ENCODE measurements at regions not wholly inside any gene's neighbourhood (a gene's known extent, or its start where the extent isn't known, plus 50 kb on each side); places are given as distances from the start of the nearest gene placed in this dataset.
"Not testable (repeated sequence)": the region's sequence is repeated elsewhere in the genome, so short reads cannot be mapped to it uniquely, and the experiment has no call there.

DNA sequence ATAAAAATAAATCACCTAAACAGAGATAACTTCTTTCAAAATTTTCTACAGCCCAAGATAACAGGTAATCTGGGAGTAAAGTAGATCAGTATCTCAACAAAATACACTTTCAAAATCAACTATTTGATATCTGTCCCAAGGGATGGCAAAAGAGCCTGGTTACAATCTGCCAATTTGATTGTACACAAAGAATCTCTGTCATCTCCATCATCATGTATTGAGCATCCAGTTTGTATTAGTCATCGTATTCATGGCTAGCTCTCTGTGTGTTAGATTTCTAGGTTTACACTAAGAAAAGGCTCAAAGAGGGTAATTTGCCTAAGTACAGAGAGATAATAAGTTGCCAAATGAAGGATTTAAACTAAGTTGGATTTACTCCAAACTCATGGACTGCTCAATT is 329.0 kb upstream of the NRSN1 start:
- DNase-seq (ENCODE audit: extremely low spot score), result no peak
- TF ChIP-seq EP300 (IDR thresholded peaks at IDR 0.05), result no peak
- no peak for TF ChIP-seq POLR2AphosphoS5 (IDR thresholded peaks at IDR 0.05)
- TF ChIP-seq, protein P1, sequence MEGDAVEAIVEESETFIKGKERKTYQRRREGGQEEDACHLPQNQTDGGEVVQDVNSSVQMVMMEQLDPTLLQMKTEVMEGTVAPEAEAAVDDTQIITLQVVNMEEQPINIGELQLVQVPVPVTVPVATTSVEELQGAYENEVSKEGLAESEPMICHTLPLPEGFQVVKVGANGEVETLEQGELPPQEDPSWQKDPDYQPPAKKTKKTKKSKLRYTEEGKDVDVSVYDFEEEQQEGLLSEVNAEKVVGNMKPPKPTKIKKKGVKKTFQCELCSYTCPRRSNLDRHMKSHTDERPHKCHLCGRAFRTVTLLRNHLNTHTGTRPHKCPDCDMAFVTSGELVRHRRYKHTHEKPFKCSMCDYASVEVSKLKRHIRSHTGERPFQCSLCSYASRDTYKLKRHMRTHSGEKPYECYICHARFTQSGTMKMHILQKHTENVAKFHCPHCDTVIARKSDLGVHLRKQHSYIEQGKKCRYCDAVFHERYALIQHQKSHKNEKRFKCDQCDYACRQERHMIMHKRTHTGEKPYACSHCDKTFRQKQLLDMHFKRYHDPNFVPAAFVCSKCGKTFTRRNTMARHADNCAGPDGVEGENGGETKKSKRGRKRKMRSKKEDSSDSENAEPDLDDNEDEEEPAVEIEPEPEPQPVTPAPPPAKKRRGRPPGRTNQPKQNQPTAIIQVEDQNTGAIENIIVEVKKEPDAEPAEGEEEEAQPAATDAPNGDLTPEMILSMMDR (IDR thresholded peaks at IDR 0.05), result no peak
- no peak for TF ChIP-seq POLR2A (IDR thresholded peaks at IDR 0.05; ENCODE audit: low read depth)
- Histone ChIP-seq H3K4me3 (no peak overlapping the region), H3K4me1 (no peaks in the 10 kb centered on the region), H3K27ac (replicated peaks in 1 of 4) (no peak overlapping the region), H3K9me3 (no peaks in the 10 kb centered on the region), H3K27me3 (no peaks in the 10 kb centered on the region), H3K36me3 (no peaks in the 10 kb centered on the region)
- intact Hi-C loops (cut with DNase I), result no loop called here
- WGBS, result 73% methylated on average over 1 of the region's 1 CpG

DNA sequence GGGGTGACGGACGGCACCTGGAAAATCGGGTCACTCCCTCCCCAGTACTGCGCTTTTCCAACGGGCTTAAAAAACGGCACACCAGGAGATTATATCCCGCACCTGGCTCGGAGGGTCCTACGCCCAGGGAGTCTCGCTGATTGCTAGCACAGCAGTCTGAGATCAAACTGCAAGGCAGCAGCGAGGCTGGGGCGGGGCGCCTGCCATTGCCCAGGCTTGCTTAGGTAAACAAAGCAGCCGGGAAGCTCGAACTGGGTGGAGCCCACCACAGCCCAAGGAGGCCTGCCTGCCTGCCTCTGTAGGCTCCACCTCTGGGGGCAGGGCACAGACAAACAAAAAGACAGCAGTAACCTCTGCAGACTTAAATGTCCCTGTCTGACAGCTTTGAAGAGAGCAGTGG is 321.7 kb upstream of the NRSN1 start:
- H3K27me3 ChIP-seq; H3K36me3 ChIP-seq; H3K9me3 ChIP-seq; H3K4me1 ChIP-seq; intact Hi-C loops (cut with DNase I); H3K4me3 ChIP-seq; DNase-seq (ENCODE audit: extremely low spot score); H3K27ac ChIP-seq (replicated peaks in 1 of 4): not testable (repeated sequence)
- WGBS, result 82% methylated on average over 6 of the region's 15 CpGs

DNA sequence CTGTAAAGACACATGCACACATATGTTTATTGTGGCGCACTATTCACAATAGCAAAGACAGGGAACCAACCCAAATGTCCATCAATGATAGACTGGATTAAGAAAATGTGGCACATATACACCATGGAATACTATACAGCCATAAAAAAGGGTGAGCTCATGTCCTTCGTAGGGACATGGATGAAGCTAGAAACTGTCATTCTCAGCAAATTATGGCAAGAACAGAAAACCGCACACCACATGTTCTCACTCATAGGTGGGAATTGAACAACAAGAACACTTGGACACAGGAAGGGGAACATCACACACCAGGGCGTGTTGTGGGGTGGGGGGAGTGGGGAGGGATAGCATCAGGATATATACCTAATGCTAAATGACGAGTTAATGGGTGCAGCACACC is 304.9 kb upstream of the NRSN1 start:
- H3K4me1 ChIP-seq; DNase-seq (ENCODE audit: extremely low spot score); intact Hi-C loops (cut with DNase I); H3K27ac ChIP-seq (replicated peaks in 1 of 4); H3K9me3 ChIP-seq; H3K27me3 ChIP-seq; H3K4me3 ChIP-seq; H3K36me3 ChIP-seq: not testable (repeated sequence)
- 93% methylated on average over 5 of the region's 5 CpGs for WGBS

DNA sequence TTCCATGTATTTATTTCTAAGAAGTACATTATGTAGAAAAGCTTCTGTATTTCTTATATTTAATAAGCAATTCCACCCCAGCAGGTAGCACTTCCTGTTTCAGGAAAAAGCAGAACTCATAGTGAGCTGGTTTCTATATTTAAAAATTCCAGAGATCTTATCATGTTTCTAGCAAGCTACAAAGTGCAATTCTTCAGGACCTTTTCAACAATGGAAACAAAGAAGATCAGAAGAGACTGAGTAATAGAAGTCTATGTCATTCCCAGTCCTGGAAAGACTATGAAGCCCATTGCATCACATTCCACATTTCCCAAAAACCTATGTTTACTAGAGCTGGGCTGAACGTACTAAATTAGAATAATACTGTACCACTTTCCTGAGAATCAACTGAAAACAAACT is 302.6 kb upstream of the NRSN1 start:
- Histone ChIP-seq H3K36me3 (no peaks in the 10 kb centered on the region), H3K4me1 (no peaks in the 10 kb centered on the region), H3K27me3 (no peaks in the 10 kb centered on the region), H3K9me3 (no peaks in the 10 kb centered on the region), H3K27ac (replicated peaks in 1 of 4) (no peak overlapping the region), H3K4me3 (no peak overlapping the region)
- no peak for TF ChIP-seq POLR2AphosphoS5 (IDR thresholded peaks at IDR 0.05)
- TF ChIP-seq EP300 (IDR thresholded peaks at IDR 0.05), result no peak
- TF ChIP-seq POLR2A (IDR thresholded peaks at IDR 0.05; ENCODE audit: low read depth), result no peak
- TF ChIP-seq, protein P1 (IDR thresholded peaks at IDR 0.05), result no peak
- 55% methylated on average over 1 of the region's 1 CpG for WGBS
- intact Hi-C loops (cut with DNase I), result no loop called here
- no peak for DNase-seq (ENCODE audit: extremely low spot score)

DNA sequence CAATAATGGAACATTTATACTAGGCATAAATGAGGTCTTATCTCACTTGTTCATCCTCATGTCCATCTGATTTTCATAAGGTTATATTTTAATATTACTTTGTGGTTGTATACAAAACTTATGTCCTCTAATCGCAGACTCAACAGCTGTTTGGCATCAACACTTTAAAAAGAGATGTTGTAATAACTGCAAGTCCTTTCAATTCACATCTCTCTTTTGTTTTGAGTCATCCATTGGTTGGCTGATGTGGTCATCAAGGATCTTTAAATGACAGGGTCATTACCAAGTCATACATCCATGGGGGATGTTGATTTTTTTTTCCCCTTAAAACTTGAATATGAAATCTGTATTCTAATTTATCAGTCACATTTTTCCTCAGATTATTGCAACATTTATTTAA is 299.4 kb upstream of the NRSN1 start:
- no peak for TF ChIP-seq POLR2A (IDR thresholded peaks at IDR 0.05; ENCODE audit: low read depth)
- TF ChIP-seq, protein P1 (IDR thresholded peaks at IDR 0.05), result no peak
- TF ChIP-seq EP300 (IDR thresholded peaks at IDR 0.05), result no peak
- no peak for TF ChIP-seq POLR2AphosphoS5 (IDR thresholded peaks at IDR 0.05)
- Histone ChIP-seq H3K4me3 (no peak overlapping the region), H3K9me3 (no peaks in the 10 kb centered on the region), H3K36me3 (no peaks in the 10 kb centered on the region), H3K27ac (replicated peaks in 1 of 4) (no peak overlapping the region), H3K4me1 (no peaks in the 10 kb centered on the region), H3K27me3 (no peaks in the 10 kb centered on the region)
- WGBS, result 71% methylated on average over 1 of the region's 1 CpG
- intact Hi-C loops (cut with DNase I), result no loop called here
- DNase-seq (ENCODE audit: extremely low spot score), result no peak

DNA sequence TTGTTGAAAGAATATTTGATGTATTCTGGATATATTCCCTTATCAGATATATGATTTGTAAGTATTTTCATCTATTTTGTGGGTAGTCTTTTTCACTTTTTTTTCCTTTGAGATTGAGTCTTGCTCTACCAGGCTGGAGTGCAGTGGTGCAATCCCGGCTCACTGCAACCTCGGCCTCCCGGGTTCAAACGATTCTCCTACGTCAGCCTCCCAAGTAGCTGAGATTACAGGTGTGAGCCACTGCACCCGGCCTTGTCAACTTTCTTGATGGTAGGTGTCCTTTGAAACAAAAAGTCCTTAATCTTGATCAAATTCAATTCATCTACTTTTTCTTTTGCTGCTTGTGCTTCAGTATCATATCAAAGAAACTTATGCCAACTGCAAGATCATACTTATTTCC is 297.2 kb upstream of the NRSN1 start:
- peaks cover 0 to 4% (median 0%) of the 10 kb centered on the region in 4 donors for H3K9me3 ChIP-seq
- WGBS, result 93% methylated on average over 6 of the region's 6 CpGs
- H3K36me3 ChIP-seq, result no peaks in the 10 kb centered on the region
- intact Hi-C loops (cut with DNase I), result no loop called here
- no peaks in the 10 kb centered on the region for H3K4me1 ChIP-seq
- no peak for DNase-seq (ENCODE audit: extremely low spot score)
- TF ChIP-seq POLR2AphosphoS5 (IDR thresholded peaks at IDR 0.05) (no peak), POLR2A (IDR thresholded peaks at IDR 0.05; ENCODE audit: low read depth) (no peak), EP300 (IDR thresholded peaks at IDR 0.05) (no peak)
- TF ChIP-seq, protein P1 (IDR thresholded peaks at IDR 0.05), result no peak
- no peak overlapping the region for H3K4me3 ChIP-seq
- H3K27ac ChIP-seq (replicated peaks in 1 of 4), result no peak overlapping the region
- H3K27me3 ChIP-seq, result no peaks in the 10 kb centered on the region

Data from esophagus muscularis mucosa (tissue), 4 donors.